RWPE1 (cell line): ENCODE measurements at regions not wholly inside any gene's neighbourhood (a gene's known extent, or its start where the extent isn't known, plus 50 kb on each side); places are given as distances from the start of the nearest gene placed in this dataset.
"Not testable (repeated sequence)": the region's sequence is repeated elsewhere in the genome, so short reads cannot be mapped to it uniquely, and the experiment has no call there.

Source experiments
- CTCF ChIA-PET: fragments of 350-600 bp; sonication (Branson Sonifier 250); formaldehyde crosslinking; extraction: SDS; loops from one replicate; lab custom pipeline; 2021; lab: Yijun Ruan, JAX
- POLR2A ChIA-PET: fragments of 400-600 bp; formaldehyde crosslinking; extraction: SDS; loops from one replicate; lab custom pipeline; 2020; ENCODE audit warnings: antibody characterized with exemption; ENCODE audit not compliant: low non-redundant PET; lab: Yijun Ruan, JAX
- DNase-seq: peaks from one replicate; pipeline ENCODE4 v3.0.0; 2012; ENCODE audit warnings: low spot score
- H3K27ac ChIP-seq: fragments of 450-650 bp; 2 replicates; pipeline ENCODE4 v1.5.1; 2017
- TF ChIP-seq, protein P1 (sequence below): fragments of 450-650 bp; conservative IDR thresholded peaks from 2 replicates; pipeline ENCODE4 v1.5.1; 2017; ENCODE audit warnings: low read depth, mild to moderate bottlenecking

DNA sequence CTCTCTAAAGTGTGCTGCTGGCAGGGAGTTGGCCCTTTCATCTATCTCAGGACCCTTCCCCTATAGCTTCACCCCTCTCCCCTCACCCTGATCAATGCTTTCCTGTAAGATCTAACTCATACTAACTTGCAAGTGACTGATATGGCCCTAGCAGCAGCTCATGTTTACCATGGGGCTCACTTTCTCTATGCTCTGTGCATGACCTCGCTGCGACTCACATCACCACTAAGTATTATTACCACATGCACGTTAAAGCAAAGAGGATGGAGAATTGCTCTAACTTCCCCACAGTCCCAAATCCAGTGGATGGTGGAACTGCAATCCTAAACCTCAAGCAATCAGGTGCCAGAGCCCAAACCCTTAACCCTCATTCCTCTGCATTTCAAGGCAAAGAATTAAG, 626.6 kb downstream of the MID1IP1 start:
- TF ChIP-seq, protein P1, sequence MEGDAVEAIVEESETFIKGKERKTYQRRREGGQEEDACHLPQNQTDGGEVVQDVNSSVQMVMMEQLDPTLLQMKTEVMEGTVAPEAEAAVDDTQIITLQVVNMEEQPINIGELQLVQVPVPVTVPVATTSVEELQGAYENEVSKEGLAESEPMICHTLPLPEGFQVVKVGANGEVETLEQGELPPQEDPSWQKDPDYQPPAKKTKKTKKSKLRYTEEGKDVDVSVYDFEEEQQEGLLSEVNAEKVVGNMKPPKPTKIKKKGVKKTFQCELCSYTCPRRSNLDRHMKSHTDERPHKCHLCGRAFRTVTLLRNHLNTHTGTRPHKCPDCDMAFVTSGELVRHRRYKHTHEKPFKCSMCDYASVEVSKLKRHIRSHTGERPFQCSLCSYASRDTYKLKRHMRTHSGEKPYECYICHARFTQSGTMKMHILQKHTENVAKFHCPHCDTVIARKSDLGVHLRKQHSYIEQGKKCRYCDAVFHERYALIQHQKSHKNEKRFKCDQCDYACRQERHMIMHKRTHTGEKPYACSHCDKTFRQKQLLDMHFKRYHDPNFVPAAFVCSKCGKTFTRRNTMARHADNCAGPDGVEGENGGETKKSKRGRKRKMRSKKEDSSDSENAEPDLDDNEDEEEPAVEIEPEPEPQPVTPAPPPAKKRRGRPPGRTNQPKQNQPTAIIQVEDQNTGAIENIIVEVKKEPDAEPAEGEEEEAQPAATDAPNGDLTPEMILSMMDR, result no peak
- CTCF ChIA-PET, result no interaction called here
- H3K27ac ChIP-seq, result no peak overlapping the region
- POLR2A ChIA-PET, result no interaction called here
- DNase-seq, result peak; percentile 34

DNA sequence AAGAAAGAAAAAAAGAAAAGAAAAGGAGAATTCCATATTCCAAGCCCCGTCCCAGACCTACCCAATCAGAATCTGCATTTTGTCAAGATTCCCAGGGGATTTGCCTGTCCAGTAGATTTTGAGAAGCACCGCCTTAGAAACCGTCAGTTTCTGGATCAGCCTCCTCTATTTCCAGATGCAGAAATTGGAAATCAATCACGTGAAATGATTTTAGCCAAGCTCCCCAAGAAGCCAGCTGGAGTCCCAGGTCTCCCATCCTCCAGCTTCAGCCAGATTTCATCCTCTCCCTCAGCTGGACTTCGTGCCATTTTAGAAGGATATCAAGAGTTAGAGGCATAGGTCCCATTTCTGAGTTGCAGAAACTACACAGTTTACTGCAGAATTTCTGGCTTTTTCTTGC, 629.3 kb downstream of the MID1IP1 start:
- POLR2A ChIA-PET, result no interaction called here
- CTCF ChIA-PET, result no interaction called here
- DNase-seq, result no peak
- TF ChIP-seq, protein P1, result no peak
- no peak overlapping the region for H3K27ac ChIP-seq

DNA sequence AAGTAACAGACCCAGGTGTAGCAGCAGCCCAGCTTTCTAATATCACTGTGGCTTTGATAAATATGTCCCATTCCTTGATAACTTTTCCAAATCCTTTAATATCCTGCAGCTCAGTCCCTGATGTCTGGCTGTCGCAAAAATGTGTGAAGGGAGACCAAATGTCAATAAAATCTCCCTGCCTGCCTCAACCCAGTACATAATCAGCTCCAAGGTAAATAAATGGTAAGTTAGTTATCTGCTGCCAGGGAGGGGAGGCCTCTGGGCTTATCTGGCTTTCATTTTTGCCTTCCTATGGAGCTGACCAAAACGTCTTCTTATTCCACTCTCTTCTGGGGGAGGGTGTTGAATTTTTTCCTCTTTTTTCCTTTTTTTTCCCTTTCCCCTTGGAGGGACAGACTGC, 630.6 kb downstream of the MID1IP1 start:
- TF ChIP-seq, protein P1, result no peak
- CTCF ChIA-PET, result no interaction called here
- H3K27ac ChIP-seq, result no peak overlapping the region
- no peak for DNase-seq
- POLR2A ChIA-PET, result no interaction called here

DNA sequence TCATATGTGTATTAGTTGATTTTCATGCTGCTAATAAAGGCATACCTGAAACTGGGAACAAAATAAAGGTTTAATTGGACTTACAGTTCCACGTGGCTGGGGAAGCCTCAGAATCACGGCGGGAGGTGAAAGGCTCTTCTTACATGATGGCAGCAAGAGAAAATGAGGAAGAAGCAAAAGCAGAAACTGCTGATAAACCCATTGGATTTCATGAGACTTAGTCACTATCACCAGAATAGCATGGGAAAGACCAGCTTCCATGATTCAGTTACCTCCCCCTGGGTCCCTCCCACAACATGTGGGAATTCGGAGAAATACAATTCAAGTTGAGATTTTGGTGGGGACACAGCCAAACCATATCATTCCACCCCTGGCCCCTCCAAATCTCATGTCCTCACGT, 633.4 kb downstream of the MID1IP1 start:
- DNase-seq, POLR2A ChIA-PET, H3K27ac ChIP-seq, CTCF ChIA-PET: not testable (repeated sequence)

DNA sequence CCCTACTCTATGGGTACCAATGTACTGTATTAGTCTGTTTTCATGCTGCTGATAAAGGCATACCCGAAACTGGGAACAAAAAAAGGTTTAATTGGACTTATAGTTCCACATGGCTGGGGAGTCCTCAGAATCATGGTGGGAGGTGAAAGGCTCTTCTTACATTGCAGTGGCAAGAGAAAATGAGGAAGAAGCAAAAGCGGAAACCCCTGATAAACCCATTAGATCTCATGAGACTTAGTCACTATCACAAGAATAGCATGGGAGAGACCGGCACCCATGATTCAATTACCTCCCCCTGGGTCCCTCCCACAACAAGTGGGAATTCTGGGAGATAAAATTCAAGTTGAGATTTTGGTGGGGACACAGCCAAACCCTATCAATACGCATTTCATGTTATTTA, 635.3 kb downstream of the MID1IP1 start:
- H3K27ac ChIP-seq, DNase-seq, POLR2A ChIA-PET: not testable (repeated sequence)
- CTCF ChIA-PET, result interaction anchor here (0.6 kb wide), 1 partner anchor 967 kb away, joined by 6 read pairs; no protein-coding TSS in a partner anchor

DNA sequence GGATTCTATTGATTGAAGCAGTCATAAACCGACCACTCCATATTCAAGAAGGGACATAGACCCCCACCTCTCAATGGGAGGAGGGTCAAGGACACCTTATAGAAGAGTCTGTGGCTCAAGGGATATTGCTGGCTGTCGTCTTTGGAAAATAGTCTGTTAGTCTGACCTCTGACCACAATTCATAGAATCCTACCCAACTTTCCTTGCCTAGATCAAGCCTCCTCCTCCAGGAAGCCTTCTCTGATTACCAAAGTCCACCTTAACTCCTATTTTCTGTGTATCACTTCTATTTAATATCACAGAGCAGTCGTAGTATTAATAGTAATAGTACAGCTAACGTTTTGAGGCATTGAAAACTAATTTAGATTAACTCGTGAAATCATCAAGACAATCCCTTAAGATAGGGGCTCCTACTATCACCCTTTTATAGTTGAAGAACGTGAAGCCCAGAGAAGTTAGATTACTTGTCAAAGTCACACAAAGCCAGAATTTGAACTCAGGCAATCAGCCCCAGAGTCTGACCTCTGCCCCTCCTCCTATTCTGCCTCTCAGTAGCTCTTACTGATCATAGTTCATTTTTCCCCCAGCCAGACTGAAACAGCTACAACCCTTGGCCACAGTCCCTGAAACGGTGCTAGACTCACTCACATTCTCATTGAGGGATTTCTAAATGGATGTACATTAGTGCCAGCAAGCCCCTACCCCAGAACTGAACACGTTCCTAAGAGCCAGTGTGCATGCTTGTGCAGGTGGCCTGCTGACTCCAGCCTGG, 636.6 kb downstream of the MID1IP1 start:
- ChIA-PET POLR2A (no interaction called here), CTCF (no interaction called here)
- TF ChIP-seq, protein P1, result no peak
- no peak for DNase-seq
- no peak overlapping the region for H3K27ac ChIP-seq

DNA sequence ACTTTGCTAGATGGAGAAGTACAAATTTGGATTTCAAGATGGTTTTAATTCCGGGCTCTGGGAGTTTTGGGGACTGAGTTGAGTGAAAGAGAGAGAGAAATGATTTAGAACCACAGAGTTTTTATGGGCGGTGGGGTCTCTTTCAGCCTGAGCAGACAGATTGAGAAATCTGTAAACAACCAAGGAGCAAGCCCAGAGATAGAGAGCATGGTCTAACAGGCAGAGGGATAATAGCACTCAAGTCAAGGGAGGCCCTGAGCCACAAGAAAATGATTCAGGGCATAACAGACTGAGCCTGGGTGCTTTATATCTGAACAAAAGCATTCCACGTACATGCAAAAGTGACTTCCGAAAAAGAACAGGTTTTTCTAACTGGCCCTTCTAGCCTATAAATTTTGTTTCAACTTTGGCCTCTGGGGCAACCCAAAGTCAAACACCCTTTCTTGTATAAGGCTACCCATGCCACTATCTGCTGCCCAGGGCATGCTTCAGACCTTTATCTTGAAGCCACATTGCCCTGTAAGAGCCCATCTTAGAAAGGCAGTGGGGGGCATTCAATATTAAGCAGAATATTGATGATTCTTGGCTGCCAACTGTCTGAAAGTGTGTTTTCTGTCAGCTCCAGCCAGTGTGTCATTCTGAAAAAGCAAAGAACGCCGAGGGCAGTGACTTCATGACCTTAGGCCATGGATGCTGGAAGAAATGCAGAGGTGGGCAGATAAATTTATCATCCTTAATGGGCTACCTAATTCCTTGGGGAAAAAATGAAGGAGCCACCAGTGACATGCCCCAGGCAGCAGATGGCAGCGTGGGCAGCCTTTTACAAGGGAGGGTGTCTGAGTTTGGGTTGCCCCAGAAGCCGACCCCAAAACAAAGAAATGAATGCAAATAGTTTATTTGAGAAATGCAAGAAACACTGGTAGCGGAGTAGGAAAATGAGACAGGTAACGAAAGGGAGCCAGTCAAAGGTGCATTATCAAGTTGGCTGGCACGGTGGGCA, 637.6 kb downstream of the MID1IP1 start:
- ChIA-PET POLR2A (no interaction called here), CTCF (no interaction called here)
- H3K27ac ChIP-seq, result no peak overlapping the region
- DNase-seq, result no peak
- TF ChIP-seq, protein P1, result no peak
